A673 (cell line): ENCODE measurements at regions not wholly inside any gene's neighbourhood (a gene's known extent, or its start where the extent isn't known, plus 50 kb on each side); places are given as distances from the start of the nearest gene placed in this dataset.

ENCODE experiments used
- CTCF ChIP-seq: fragments of 300-800, 200-600 bp; sonication (generic); conservative IDR thresholded peaks from 2 replicates; pipeline ENCODE4 v1.5.1; 2017; ENCODE audit warnings: low read depth, mild to moderate bottlenecking, antibody characterized with exemption, low read length, moderate library complexity, mixed read lengths
- EZH2 ChIP-seq: fragments of 200-600 bp; sonication (generic); IDR thresholded peaks from 2 replicates; pipeline ENCODE4 v1.6.1; 2017; ENCODE audit warnings: borderline replicate concordance, low read depth, mild to moderate bottlenecking, mixed read lengths, antibody characterized with exemption, low read length; ENCODE audit not compliant: poor library complexity, severe bottlenecking

- TF ChIP-seq CTCF (no peak), EZH2 (no peak)
These were observed 275.3 kb upstream of the ZNF507 start for GRCh38 chr19:32070101-32070500.
